ENCODE measurements at regions not wholly inside any gene's neighbourhood (a gene's known extent, or its start where the extent isn't known, plus 50 kb on each side); places are given as distances from the start of the nearest gene placed in this dataset.

DNA sequence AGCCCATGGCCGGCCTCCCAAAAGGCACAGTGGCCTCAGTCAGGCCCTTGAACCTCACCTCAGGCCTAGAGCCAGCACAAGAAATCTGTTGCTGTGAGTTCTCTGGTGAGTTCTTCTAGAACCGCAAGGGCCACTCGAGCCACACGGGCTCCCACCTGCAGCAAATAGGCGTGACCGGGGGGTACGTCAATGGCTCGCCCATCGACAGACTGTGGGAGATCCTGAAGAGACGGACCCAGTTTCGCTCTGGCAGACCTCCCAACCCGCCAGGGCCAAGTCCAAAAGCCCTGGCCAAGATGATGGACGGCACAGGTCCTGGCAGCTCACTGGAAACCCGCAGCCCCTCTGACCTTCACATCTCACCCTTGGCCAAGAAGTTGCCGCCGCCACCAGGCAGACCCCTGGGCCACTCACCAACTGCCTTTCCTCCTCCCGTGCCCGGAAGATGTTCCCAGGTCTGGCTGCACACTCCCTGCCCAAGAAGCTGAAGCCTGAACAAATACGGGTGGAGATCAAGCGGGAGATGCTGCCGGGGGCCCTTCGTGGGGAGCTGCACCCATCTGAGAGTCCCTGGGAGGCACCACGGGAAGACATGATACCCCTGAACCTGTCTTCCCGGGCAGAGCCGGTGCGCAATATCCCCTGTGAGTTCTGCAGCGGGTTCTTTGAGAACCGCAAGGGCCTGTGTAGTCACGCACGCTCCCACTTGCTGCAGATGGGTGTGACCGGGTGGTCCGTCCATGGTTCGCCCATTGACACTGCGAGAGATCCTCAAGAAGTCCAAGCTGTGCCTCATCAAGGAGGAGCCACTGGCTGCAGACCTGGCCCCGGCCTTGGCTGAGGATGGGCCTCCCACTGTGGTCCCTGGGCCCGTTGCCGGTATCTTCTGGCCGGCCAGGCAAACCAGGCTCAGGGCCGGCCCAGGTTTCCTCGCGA is 544.2 kb upstream of the CCDC179 start:
- H3K9ac ChIP-seq (ENCODE audit: low read length in 2 of 2): no peak overlapping the region
- peaks cover 0 to 10% of the 10 kb centered on the region in 2 donors for H3K9me3 ChIP-seq (ENCODE audit: control insufficient read depth in 2 of 2, low read length in 2 of 2)
- H3K27ac ChIP-seq (ENCODE audit: low read length): no peak overlapping the region
- H3K27me3 ChIP-seq (ENCODE audit: control insufficient read depth in 1 of 2, insufficient read depth in 2 of 2, low read length in 2 of 2): no peaks in the 10 kb centered on the region
- no peak overlapping the region for H3K4me3 ChIP-seq (ENCODE audit: low read length in 2 of 2)
- no peaks in the 10 kb centered on the region for H3K36me3 ChIP-seq (ENCODE audit: control insufficient read depth in 2 of 2, insufficient read depth in 2 of 2, low read length in 2 of 2)
- H3K4me1 ChIP-seq (ENCODE audit: control insufficient read depth, insufficient read depth, low read length): no peaks in the 10 kb centered on the region

- Histone ChIP-seq H3K27me3 (ENCODE audit: control insufficient read depth in 1 of 2, insufficient read depth in 2 of 2, low read length in 2 of 2) (no peaks in the 10 kb centered on the region), H3K9me3 (ENCODE audit: control insufficient read depth in 2 of 2, low read length in 2 of 2) (peaks cover 0 to 10% of the 10 kb centered on the region in 2 donors), H3K4me1 (ENCODE audit: control insufficient read depth, insufficient read depth, low read length) (no peaks in the 10 kb centered on the region), H3K9ac (ENCODE audit: low read length in 2 of 2) (no peak overlapping the region), H3K4me3 (ENCODE audit: low read length in 2 of 2) (no peak overlapping the region), H3K27ac (ENCODE audit: low read length) (no peak overlapping the region), H3K36me3 (ENCODE audit: control insufficient read depth in 2 of 2, insufficient read depth in 2 of 2, low read length in 2 of 2) (no peaks in the 10 kb centered on the region)
These were observed 545.2 kb upstream of the CCDC179 start for GRCh38 chr11:23405350-23405937.

DNA sequence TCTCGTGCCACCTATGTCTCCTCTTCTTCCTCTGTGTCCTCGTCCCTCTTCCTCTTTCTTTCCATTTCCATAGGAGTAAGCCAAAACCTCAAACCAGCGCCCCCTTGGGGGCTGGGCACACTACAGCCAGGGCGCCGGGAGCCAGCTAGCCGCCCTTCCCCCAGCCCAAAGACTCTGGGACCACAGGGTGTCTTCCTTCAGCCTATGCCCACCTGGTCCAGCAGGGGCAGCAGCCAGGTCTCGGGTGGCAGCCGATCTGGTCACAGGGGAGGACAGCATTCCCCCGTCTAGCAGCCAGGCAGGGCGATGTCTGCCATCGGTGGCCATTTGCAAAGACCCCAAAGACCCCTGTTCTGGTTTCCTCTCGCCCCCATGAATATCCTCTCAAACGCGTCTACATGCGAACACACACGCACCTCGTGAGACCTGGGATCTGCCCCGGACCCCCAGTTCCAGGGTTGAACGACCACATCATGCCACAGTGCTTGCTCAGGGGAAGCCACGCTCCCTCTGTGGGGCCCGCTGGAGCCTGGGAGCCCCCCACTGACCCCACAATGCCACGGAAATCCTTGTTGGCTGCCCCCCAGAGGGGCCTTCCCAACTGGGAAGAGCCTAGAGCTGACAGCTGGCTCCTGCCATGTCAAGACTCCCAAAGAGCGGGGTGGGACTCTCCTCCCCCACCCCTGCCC is 546.0 kb upstream of the CCDC179 start:
- H3K4me1 ChIP-seq (ENCODE audit: control insufficient read depth, insufficient read depth, low read length): no peaks in the 10 kb centered on the region
- no peak overlapping the region for H3K27ac ChIP-seq (ENCODE audit: low read length)
- peaks cover 0 to 10% of the 10 kb centered on the region in 2 donors for H3K9me3 ChIP-seq (ENCODE audit: control insufficient read depth in 2 of 2, low read length in 2 of 2)
- no peaks in the 10 kb centered on the region for H3K36me3 ChIP-seq (ENCODE audit: control insufficient read depth in 2 of 2, insufficient read depth in 2 of 2, low read length in 2 of 2)
- H3K27me3 ChIP-seq (ENCODE audit: control insufficient read depth in 1 of 2, insufficient read depth in 2 of 2, low read length in 2 of 2): no peaks in the 10 kb centered on the region
- no peak overlapping the region for H3K9ac ChIP-seq (ENCODE audit: low read length in 2 of 2)
- H3K4me3 ChIP-seq (ENCODE audit: low read length in 2 of 2): no peak overlapping the region

DNA sequence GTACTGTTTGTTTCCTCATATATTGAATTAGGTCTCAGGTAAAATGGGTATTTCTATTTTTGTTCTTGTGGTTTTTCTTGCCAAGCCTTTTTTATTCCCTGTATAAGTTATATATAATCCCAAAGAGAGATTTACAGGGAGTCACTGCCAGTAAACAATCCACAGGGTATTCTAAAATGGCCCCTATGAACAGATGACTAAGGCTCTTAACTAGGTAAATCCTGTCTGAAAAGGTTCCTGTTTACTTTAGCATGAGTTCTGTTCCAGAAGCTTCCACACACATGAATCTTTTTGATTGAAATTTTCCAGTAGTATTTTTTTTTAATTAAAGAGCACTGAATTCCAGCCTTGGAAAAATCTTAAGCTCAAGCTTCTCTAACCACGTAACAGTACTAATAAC is 552.8 kb upstream of the CCDC179 start:
- no peak overlapping the region for H3K27ac ChIP-seq (ENCODE audit: low read length)
- no peak overlapping the region for H3K9ac ChIP-seq (ENCODE audit: low read length in 2 of 2)
- H3K4me3 ChIP-seq (ENCODE audit: low read length in 2 of 2): no peak overlapping the region
- H3K4me1 ChIP-seq (ENCODE audit: control insufficient read depth, insufficient read depth, low read length): no peaks in the 10 kb centered on the region
- H3K36me3 ChIP-seq (ENCODE audit: control insufficient read depth in 2 of 2, insufficient read depth in 2 of 2, low read length in 2 of 2): no peaks in the 10 kb centered on the region
- peaks cover 0 to 2% of the 10 kb centered on the region in 2 donors for H3K9me3 ChIP-seq (ENCODE audit: control insufficient read depth in 2 of 2, low read length in 2 of 2)
- H3K27me3 ChIP-seq (ENCODE audit: control insufficient read depth in 1 of 2, insufficient read depth in 2 of 2, low read length in 2 of 2): no peaks in the 10 kb centered on the region

DNA sequence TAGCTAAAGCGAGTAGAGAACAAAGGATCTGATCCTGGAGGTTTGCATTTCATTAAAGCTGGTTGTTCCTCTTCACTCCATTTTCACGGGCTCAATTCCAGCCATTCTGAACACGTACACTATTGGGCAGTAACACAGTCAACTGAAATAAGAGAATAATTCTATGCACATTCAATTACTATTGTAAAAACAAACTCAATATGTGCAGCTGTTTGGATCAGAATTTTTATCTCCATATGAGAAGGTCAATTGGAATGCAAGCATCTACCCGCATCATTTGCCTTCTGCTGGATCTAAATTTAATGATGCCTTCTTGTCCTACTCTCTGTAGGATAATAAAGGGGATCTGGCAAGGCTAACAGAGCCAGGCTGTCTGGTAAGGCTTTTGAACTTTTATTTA is 562.8 kb upstream of the CCDC179 start:
- Histone ChIP-seq H3K9ac (ENCODE audit: low read length in 2 of 2) (no peak overlapping the region), H3K4me1 (ENCODE audit: control insufficient read depth, insufficient read depth, low read length) (no peaks in the 10 kb centered on the region), H3K4me3 (ENCODE audit: low read length in 2 of 2) (no peak overlapping the region), H3K27ac (ENCODE audit: low read length) (no peak overlapping the region), H3K27me3 (ENCODE audit: control insufficient read depth in 1 of 2, insufficient read depth in 2 of 2, low read length in 2 of 2) (no peaks in the 10 kb centered on the region), H3K36me3 (ENCODE audit: control insufficient read depth in 2 of 2, insufficient read depth in 2 of 2, low read length in 2 of 2) (no peaks in the 10 kb centered on the region), H3K9me3 (ENCODE audit: control insufficient read depth in 2 of 2, low read length in 2 of 2) (no peaks in the 10 kb centered on the region)

DNA sequence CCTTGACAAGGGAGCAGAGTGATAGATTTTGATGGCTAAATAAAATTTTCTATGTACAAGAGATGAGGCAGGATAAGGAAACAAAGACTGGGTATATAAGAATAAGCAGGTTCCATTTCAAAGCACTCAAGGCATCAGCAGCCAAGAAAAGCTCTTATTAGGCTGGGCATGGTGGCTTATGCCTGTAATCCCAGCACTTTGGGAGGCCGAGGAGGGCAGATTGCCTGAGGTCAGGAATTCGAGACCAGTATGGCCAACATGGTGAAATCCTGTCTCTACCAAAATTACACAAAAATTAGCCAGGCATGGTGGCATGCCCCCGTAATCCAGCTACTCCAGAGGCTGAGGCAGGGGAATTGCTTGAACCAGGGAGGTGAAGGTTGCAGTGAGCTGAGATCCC is 563.4 kb upstream of the CCDC179 start:
- Histone ChIP-seq H3K9me3 (ENCODE audit: control insufficient read depth in 2 of 2, low read length in 2 of 2) (no peaks in the 10 kb centered on the region), H3K27ac (ENCODE audit: low read length) (no peak overlapping the region), H3K27me3 (ENCODE audit: control insufficient read depth in 1 of 2, insufficient read depth in 2 of 2, low read length in 2 of 2) (no peaks in the 10 kb centered on the region), H3K4me3 (ENCODE audit: low read length in 2 of 2) (no peak overlapping the region), H3K4me1 (ENCODE audit: control insufficient read depth, insufficient read depth, low read length) (no peaks in the 10 kb centered on the region), H3K36me3 (ENCODE audit: control insufficient read depth in 2 of 2, insufficient read depth in 2 of 2, low read length in 2 of 2) (no peaks in the 10 kb centered on the region), H3K9ac (ENCODE audit: low read length in 2 of 2) (no peak overlapping the region)

- no peak overlapping the region for H3K4me3 ChIP-seq (ENCODE audit: low read length in 2 of 2)
- H3K27me3 ChIP-seq (ENCODE audit: control insufficient read depth in 1 of 2, insufficient read depth in 2 of 2, low read length in 2 of 2): no peaks in the 10 kb centered on the region
- H3K4me1 ChIP-seq (ENCODE audit: control insufficient read depth, insufficient read depth, low read length): no peaks in the 10 kb centered on the region
- H3K9ac ChIP-seq (ENCODE audit: low read length in 2 of 2): no peak overlapping the region
- no peaks in the 10 kb centered on the region for H3K36me3 ChIP-seq (ENCODE audit: control insufficient read depth in 2 of 2, insufficient read depth in 2 of 2, low read length in 2 of 2)
- no peak overlapping the region for H3K27ac ChIP-seq (ENCODE audit: low read length)
- H3K9me3 ChIP-seq (ENCODE audit: control insufficient read depth in 2 of 2, low read length in 2 of 2): no peaks in the 10 kb centered on the region
These were observed 565.1 kb upstream of the CCDC179 start for GRCh38 chr11:23425381-23425780.

DNA sequence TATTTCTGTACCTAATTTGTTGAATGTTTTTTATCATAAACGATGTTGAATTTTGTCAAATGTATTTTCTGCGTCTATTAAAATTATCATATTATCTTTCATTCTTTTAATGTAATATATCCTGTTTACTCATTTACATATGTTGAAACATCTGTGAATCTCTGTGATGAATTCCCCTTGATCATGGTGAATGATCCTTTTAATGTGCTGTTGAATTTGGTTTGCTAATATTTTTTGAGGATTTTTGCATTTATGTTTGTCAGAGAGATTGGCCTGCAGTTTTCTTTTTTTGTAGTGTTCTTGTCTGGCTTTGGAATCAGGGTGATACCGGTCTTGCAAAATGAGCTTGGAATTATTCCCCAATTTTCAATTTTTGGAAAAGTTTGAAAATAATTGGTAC is 569.3 kb upstream of the CCDC179 start:
- no peak overlapping the region for H3K9ac ChIP-seq (ENCODE audit: low read length in 2 of 2)
- no peaks in the 10 kb centered on the region for H3K4me1 ChIP-seq (ENCODE audit: control insufficient read depth, insufficient read depth, low read length)
- no peak overlapping the region for H3K27ac ChIP-seq (ENCODE audit: low read length)
- H3K36me3 ChIP-seq (ENCODE audit: control insufficient read depth in 2 of 2, insufficient read depth in 2 of 2, low read length in 2 of 2): no peaks in the 10 kb centered on the region
- H3K9me3 ChIP-seq (ENCODE audit: control insufficient read depth in 2 of 2, low read length in 2 of 2): no peaks in the 10 kb centered on the region
- no peak overlapping the region for H3K4me3 ChIP-seq (ENCODE audit: low read length in 2 of 2)
- no peaks in the 10 kb centered on the region for H3K27me3 ChIP-seq (ENCODE audit: control insufficient read depth in 1 of 2, insufficient read depth in 2 of 2, low read length in 2 of 2)

DNA sequence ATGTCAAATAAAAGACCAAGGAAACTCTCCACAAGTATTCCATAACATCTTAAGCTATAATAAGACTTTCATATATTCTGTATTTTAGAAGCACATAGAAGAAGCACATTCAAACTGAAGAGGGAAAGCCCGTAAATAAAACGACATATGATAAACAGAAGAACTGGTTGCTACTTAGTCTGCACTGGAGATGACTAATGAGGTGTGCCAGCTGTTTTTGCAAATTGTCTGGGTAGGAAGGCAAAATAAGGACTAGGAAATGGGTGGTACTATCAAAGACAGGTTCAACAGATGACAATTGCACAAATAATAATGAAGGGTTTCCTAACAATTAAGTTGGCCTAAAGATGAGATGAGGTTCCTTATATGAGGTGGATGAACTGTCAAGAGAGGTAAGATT is 593.2 kb upstream of the CCDC179 start:
- no peak overlapping the region for H3K27ac ChIP-seq (ENCODE audit: low read length)
- no peak overlapping the region for H3K4me3 ChIP-seq (ENCODE audit: low read length in 2 of 2)
- H3K9me3 ChIP-seq (ENCODE audit: control insufficient read depth in 2 of 2, low read length in 2 of 2): no peaks in the 10 kb centered on the region
- H3K27me3 ChIP-seq (ENCODE audit: control insufficient read depth in 1 of 2, insufficient read depth in 2 of 2, low read length in 2 of 2): no peaks in the 10 kb centered on the region
- H3K4me1 ChIP-seq (ENCODE audit: control insufficient read depth, insufficient read depth, low read length): no peaks in the 10 kb centered on the region
- no peak overlapping the region for H3K9ac ChIP-seq (ENCODE audit: low read length in 2 of 2)
- no peaks in the 10 kb centered on the region for H3K36me3 ChIP-seq (ENCODE audit: control insufficient read depth in 2 of 2, insufficient read depth in 2 of 2, low read length in 2 of 2)

- Histone ChIP-seq H3K27me3 (ENCODE audit: control insufficient read depth in 1 of 2, insufficient read depth in 2 of 2, low read length in 2 of 2) (no peaks in the 10 kb centered on the region), H3K9me3 (ENCODE audit: control insufficient read depth in 2 of 2, low read length in 2 of 2) (no peaks in the 10 kb centered on the region), H3K27ac (ENCODE audit: low read length) (no peak overlapping the region), H3K9ac (ENCODE audit: low read length in 2 of 2) (no peak overlapping the region), H3K4me1 (ENCODE audit: control insufficient read depth, insufficient read depth, low read length) (no peaks in the 10 kb centered on the region), H3K4me3 (ENCODE audit: low read length in 2 of 2) (no peak overlapping the region), H3K36me3 (ENCODE audit: control insufficient read depth in 2 of 2, insufficient read depth in 2 of 2, low read length in 2 of 2) (no peaks in the 10 kb centered on the region)
These were observed 595.1 kb upstream of the CCDC179 start for GRCh38 chr11:23455321-23455891.

Data from stomach smooth muscle (tissue), 2 donors.